ENCODE measurements at regions not wholly inside any gene's neighbourhood (a gene's known extent, or its start where the extent isn't known, plus 50 kb on each side); places are given as distances from the start of the nearest gene placed in this dataset.

DNA sequence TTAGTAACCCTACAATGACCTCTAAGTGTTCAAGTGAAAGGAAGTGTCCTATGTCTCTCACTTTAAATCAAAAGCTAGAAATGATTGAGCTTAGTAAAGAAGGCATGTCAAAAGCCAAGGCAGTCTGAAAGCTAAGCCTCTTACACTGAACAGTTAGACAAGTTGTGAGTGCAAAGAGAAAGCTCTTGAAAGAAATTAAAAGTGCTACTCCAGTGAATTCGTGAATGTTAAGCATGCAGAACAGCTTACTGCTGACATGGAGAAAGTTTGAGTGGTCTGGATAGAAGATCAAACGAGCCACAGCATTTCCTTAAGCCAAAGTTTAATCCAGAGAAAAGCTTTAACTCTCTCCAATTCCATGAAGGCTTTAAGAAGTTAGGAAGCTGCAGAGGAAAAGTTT, 373.7 kb downstream of the NR4A2 start:
- DNase-seq (ENCODE audit: low read depth) (no peak), FAIRE-seq (no peak)
- Histone ChIP-seq H3K4me3 (ENCODE audit: low read depth, low read length) (no peak overlapping the region), H3K36me3 (ENCODE audit: control insufficient read depth, insufficient read depth, low read length) (no peaks in the 10 kb centered on the region), H3K27me3 (ENCODE audit: control insufficient read depth, insufficient read depth, low read length) (no peaks in the 10 kb centered on the region)
- TF ChIP-seq, protein P1, sequence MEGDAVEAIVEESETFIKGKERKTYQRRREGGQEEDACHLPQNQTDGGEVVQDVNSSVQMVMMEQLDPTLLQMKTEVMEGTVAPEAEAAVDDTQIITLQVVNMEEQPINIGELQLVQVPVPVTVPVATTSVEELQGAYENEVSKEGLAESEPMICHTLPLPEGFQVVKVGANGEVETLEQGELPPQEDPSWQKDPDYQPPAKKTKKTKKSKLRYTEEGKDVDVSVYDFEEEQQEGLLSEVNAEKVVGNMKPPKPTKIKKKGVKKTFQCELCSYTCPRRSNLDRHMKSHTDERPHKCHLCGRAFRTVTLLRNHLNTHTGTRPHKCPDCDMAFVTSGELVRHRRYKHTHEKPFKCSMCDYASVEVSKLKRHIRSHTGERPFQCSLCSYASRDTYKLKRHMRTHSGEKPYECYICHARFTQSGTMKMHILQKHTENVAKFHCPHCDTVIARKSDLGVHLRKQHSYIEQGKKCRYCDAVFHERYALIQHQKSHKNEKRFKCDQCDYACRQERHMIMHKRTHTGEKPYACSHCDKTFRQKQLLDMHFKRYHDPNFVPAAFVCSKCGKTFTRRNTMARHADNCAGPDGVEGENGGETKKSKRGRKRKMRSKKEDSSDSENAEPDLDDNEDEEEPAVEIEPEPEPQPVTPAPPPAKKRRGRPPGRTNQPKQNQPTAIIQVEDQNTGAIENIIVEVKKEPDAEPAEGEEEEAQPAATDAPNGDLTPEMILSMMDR (IDR thresholded peaks at IDR 0.05; ENCODE audit: insufficient read depth, low read length, severe bottlenecking): no peak

- TF ChIP-seq, protein P1 (IDR thresholded peaks at IDR 0.05; ENCODE audit: insufficient read depth, low read length, severe bottlenecking): no peak
- FAIRE-seq: no peak
- H3K27me3 ChIP-seq (ENCODE audit: control insufficient read depth, insufficient read depth, low read length): no peaks in the 10 kb centered on the region
- H3K4me3 ChIP-seq (ENCODE audit: low read depth, low read length): no peak overlapping the region
- DNase-seq (ENCODE audit: low read depth): no peak
- no peaks in the 10 kb centered on the region for H3K36me3 ChIP-seq (ENCODE audit: control insufficient read depth, insufficient read depth, low read length)
These were observed 385.5 kb downstream of the NR4A2 start for GRCh38 chr2:155947069-155947468.

GRCh38 chr2:155944218-155944617, 388.3 kb downstream of the NR4A2 start:
- TF ChIP-seq, protein P1 (IDR thresholded peaks at IDR 0.05; ENCODE audit: insufficient read depth, low read length, severe bottlenecking): no peak
- Histone ChIP-seq H3K36me3 (ENCODE audit: control insufficient read depth, insufficient read depth, low read length) (no peaks in the 10 kb centered on the region), H3K4me3 (ENCODE audit: low read depth, low read length) (no peak overlapping the region), H3K27me3 (ENCODE audit: control insufficient read depth, insufficient read depth, low read length) (no peaks in the 10 kb centered on the region)
- FAIRE-seq (no peak), DNase-seq (ENCODE audit: low read depth) (peak; percentile 41)

DNA sequence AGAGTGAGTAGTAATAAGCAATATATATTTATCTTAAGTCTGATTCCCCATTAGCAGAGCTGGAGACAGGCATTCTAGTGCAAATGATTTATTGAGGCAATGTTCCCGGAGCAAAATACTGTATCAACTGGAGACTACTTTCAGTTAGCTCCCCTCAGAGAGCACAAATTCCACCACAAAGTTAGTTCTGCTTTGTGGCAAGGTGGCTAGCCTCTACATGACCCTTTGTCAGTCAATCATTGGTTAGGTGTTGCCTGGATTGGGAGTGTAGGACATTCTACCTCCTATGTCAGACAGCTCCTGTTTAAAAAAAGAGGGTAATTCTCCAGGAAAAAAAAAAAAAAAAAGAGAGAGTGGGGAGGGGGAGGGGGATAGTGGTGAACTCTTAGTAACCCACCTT, 402.2 kb downstream of the NR4A2 start:
- Histone ChIP-seq H3K36me3 (ENCODE audit: control insufficient read depth, insufficient read depth, low read length) (no peaks in the 10 kb centered on the region), H3K4me3 (ENCODE audit: low read depth, low read length) (no peak overlapping the region), H3K27me3 (ENCODE audit: control insufficient read depth, insufficient read depth, low read length) (no peaks in the 10 kb centered on the region)
- FAIRE-seq (no peak), DNase-seq (ENCODE audit: low read depth) (no peak)
- TF ChIP-seq, protein P1 (IDR thresholded peaks at IDR 0.05; ENCODE audit: insufficient read depth, low read length, severe bottlenecking): no peak

DNA sequence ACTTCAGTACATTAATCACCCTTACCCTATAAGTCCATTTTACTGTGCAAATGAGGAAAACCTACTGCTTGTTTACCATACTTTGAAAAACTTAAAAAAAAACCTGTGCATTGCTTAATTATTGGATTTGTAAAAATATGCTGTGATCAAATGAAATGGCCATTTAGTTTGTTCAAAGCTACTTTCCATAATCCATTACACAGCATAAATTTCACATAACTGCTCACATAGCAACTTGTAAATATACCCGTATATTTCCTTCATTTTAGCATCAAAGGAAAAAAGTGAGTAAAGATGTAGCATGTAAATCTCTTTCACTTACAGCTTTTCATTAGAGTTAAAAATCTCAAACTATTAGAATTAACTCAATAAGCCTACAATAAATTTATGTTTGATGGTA, 415.1 kb downstream of the NR4A2 start:
- no peak for DNase-seq (ENCODE audit: low read depth)
- no peak for FAIRE-seq
- Histone ChIP-seq H3K4me3 (ENCODE audit: low read depth, low read length) (no peak overlapping the region), H3K36me3 (ENCODE audit: control insufficient read depth, insufficient read depth, low read length) (no peaks in the 10 kb centered on the region), H3K27me3 (ENCODE audit: control insufficient read depth, insufficient read depth, low read length) (no peaks in the 10 kb centered on the region)
- TF ChIP-seq, protein P1 (IDR thresholded peaks at IDR 0.05; ENCODE audit: insufficient read depth, low read length, severe bottlenecking): no peak

DNA sequence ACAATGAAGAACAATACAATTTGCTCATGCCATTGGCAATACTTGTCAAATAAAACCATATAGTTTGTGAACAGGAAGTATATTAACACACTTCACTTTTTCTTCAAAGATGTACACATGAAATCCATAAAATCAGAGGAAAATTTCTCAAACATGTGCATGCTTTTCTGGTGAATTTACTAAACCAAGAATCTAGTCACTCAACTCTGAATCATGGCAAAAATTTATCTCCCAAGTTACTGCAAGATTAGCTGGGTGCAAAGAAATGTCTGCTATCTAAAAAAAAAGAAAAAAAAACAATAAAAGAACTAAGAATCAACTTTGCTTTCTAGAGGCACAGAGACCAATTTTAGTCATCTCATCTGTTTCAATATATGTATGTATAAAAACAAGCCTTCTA, 419.2 kb downstream of the NR4A2 start:
- TF ChIP-seq, protein P1 (IDR thresholded peaks at IDR 0.05; ENCODE audit: insufficient read depth, low read length, severe bottlenecking): no peak
- Histone ChIP-seq H3K27me3 (ENCODE audit: control insufficient read depth, insufficient read depth, low read length) (no peaks in the 10 kb centered on the region), H3K36me3 (ENCODE audit: control insufficient read depth, insufficient read depth, low read length) (no peaks in the 10 kb centered on the region), H3K4me3 (ENCODE audit: low read depth, low read length) (no peak overlapping the region)
- FAIRE-seq (no peak), DNase-seq (ENCODE audit: low read depth) (no peak)

Measured in bronchial epithelial cell (primary cell).